ENCODE measurements at regions not wholly inside any gene's neighbourhood (a gene's known extent, or its start where the extent isn't known, plus 50 kb on each side); places are given as distances from the start of the nearest gene placed in this dataset.

DNA sequence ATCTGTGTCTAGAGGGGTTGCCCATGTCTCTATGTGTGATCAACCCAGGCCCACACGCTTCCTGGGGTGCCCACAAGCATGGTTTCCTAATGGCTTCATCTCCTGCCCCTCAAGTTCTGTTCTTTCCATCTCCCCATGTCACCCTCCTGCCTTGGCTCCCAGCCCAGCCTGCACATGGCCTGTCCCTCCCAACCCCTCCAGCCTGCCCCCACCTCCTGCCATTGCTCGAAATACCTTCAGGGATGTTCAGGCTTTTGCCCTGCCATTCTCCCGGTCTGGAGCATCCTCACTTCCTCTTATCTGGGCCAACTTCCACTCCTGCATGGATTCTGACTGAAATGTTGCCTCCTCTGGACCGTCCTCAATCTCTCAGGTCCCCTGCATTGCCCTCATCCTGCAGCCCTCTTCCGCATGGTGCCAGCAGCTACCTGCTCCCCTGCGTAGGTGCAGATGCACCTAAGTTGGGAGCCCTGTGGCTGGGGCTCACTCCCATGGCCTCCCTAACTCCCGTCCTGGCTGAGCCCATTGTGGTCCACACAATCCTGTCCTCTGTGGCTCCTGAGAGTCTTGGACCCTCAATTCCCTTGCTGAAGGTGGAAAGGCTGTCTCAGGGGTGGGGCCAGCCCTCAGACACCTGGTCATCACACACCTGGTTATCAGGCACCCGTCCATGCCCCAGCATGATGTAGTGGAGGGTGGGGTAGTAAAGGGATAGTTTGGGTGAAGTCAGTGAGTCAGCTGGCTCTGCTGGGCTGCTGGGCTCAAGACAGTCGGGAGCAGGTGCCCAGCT, 152.1 kb downstream of the URI1 start:
- TF ChIP-seq, protein P1, sequence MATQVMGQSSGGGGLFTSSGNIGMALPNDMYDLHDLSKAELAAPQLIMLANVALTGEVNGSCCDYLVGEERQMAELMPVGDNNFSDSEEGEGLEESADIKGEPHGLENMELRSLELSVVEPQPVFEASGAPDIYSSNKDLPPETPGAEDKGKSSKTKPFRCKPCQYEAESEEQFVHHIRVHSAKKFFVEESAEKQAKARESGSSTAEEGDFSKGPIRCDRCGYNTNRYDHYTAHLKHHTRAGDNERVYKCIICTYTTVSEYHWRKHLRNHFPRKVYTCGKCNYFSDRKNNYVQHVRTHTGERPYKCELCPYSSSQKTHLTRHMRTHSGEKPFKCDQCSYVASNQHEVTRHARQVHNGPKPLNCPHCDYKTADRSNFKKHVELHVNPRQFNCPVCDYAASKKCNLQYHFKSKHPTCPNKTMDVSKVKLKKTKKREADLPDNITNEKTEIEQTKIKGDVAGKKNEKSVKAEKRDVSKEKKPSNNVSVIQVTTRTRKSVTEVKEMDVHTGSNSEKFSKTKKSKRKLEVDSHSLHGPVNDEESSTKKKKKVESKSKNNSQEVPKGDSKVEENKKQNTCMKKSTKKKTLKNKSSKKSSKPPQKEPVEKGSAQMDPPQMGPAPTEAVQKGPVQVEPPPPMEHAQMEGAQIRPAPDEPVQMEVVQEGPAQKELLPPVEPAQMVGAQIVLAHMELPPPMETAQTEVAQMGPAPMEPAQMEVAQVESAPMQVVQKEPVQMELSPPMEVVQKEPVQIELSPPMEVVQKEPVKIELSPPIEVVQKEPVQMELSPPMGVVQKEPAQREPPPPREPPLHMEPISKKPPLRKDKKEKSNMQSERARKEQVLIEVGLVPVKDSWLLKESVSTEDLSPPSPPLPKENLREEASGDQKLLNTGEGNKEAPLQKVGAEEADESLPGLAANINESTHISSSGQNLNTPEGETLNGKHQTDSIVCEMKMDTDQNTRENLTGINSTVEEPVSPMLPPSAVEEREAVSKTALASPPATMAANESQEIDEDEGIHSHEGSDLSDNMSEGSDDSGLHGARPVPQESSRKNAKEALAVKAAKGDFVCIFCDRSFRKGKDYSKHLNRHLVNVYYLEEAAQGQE (IDR thresholded peaks at IDR 0.05) = no peak
- TF ChIP-seq NPAS2 (CRISPR knock-in tag; IDR thresholded peaks at IDR 0.05; ENCODE audit: borderline replicate concordance) (no peak), POLR2A (IDR thresholded peaks at IDR 0.05; ENCODE audit: low read length) (no peak), MAFK (IDR thresholded peaks at IDR 0.05; ENCODE audit: partially characterized antibody) (no peak), CHD4 (IDR thresholded peaks at IDR 0.05; ENCODE audit: borderline replicate concordance) (no peak), ZC3H11A (IDR thresholded peaks at IDR 0.05) (no peak), HDAC2 (IDR thresholded peaks at IDR 0.05) (no peak), CBX8 (IDR thresholded peaks at IDR 0.05) (no peak), KDM5A (IDR thresholded peaks at IDR 0.05) (no peak), CEBPB (IDR thresholded peaks at IDR 0.05) (no peak), RCOR1 (IDR thresholded peaks at IDR 0.05; ENCODE audit: low read depth, low read length) (no peak), JUN (IDR thresholded peaks at IDR 0.05) (no peak)
- TF ChIP-seq, protein P2, sequence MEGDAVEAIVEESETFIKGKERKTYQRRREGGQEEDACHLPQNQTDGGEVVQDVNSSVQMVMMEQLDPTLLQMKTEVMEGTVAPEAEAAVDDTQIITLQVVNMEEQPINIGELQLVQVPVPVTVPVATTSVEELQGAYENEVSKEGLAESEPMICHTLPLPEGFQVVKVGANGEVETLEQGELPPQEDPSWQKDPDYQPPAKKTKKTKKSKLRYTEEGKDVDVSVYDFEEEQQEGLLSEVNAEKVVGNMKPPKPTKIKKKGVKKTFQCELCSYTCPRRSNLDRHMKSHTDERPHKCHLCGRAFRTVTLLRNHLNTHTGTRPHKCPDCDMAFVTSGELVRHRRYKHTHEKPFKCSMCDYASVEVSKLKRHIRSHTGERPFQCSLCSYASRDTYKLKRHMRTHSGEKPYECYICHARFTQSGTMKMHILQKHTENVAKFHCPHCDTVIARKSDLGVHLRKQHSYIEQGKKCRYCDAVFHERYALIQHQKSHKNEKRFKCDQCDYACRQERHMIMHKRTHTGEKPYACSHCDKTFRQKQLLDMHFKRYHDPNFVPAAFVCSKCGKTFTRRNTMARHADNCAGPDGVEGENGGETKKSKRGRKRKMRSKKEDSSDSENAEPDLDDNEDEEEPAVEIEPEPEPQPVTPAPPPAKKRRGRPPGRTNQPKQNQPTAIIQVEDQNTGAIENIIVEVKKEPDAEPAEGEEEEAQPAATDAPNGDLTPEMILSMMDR (IDR thresholded peaks at IDR 0.05) = no peak
- TF ChIP-seq, protein P3, sequence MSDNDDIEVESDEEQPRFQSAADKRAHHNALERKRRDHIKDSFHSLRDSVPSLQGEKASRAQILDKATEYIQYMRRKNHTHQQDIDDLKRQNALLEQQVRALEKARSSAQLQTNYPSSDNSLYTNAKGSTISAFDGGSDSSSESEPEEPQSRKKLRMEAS (IDR thresholded peaks at IDR 0.05) = no peak

Data from A549 (cell line).